ENCODE measurements at regions not wholly inside any gene's neighbourhood (a gene's known extent, or its start where the extent isn't known, plus 50 kb on each side); places are given as distances from the start of the nearest gene placed in this dataset.

- TF ChIP-seq, protein P1, sequence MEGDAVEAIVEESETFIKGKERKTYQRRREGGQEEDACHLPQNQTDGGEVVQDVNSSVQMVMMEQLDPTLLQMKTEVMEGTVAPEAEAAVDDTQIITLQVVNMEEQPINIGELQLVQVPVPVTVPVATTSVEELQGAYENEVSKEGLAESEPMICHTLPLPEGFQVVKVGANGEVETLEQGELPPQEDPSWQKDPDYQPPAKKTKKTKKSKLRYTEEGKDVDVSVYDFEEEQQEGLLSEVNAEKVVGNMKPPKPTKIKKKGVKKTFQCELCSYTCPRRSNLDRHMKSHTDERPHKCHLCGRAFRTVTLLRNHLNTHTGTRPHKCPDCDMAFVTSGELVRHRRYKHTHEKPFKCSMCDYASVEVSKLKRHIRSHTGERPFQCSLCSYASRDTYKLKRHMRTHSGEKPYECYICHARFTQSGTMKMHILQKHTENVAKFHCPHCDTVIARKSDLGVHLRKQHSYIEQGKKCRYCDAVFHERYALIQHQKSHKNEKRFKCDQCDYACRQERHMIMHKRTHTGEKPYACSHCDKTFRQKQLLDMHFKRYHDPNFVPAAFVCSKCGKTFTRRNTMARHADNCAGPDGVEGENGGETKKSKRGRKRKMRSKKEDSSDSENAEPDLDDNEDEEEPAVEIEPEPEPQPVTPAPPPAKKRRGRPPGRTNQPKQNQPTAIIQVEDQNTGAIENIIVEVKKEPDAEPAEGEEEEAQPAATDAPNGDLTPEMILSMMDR (IDR thresholded peaks at IDR 0.05), result no peak
- TF ChIP-seq, protein P2, sequence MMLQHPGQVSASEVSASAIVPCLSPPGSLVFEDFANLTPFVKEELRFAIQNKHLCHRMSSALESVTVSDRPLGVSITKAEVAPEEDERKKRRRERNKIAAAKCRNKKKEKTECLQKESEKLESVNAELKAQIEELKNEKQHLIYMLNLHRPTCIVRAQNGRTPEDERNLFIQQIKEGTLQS (CRISPR knock-in tag; conservative IDR thresholded peaks at IDR 0.05), result no peak
These were observed 289.2 kb downstream of the OGFRL1 start for GRCh38 chr6:71577766-71578165.
